Neural progenitor cell (in vitro differentiated cells): ENCODE measurements at regions not wholly inside any gene's neighbourhood (a gene's known extent, or its start where the extent isn't known, plus 50 kb on each side); places are given as distances from the start of the nearest gene placed in this dataset.

Experiments used
- DNase-seq: peaks from one replicate; pipeline ENCODE4 v3.0.0-alpha.2; 2016; ENCODE audit warnings: low spot score
- H2AFZ ChIP-seq: fragments of 200-600 bp; sonication (generic); replicated peaks from 2 replicates; pipeline ENCODE4 v1.6.1; 2016; ENCODE audit warnings: antibody characterized with exemption
- H3F3A ChIP-seq: fragments of 200-600 bp; sonication (generic); 2 replicates; pipeline ENCODE4 v1.6.1; 2016; ENCODE audit warnings: antibody characterized with exemption, low read depth
- H3K27ac ChIP-seq: fragments of 200-600 bp; sonication (generic); 2 replicates; pipeline ENCODE4 v1.5.1; 2016; ENCODE audit warnings: mild to moderate bottlenecking
- H3K27me3 ChIP-seq: fragments of 200-600 bp; sonication (generic); 2 replicates; pipeline ENCODE4 v1.6.1; 2016; ENCODE audit warnings: mild to moderate bottlenecking, moderate library complexity
- H3K36me3 ChIP-seq: fragments of 200-600 bp; sonication (generic); 2 replicates; pipeline ENCODE4 v1.5.1; 2016
- H3K4me1 ChIP-seq: fragments of 200-600 bp; sonication (generic); 2 replicates; pipeline ENCODE4 v1.6.1; 2016; ENCODE audit warnings: mixed run types
- H3K4me2 ChIP-seq: fragments of 200-600 bp; sonication (generic); 2 replicates; pipeline ENCODE4 v1.6.1; 2016
- H3K4me3 ChIP-seq: fragments of 200-600 bp; sonication (generic); 2 replicates; pipeline ENCODE4 v1.5.1; 2016
- H3K79me2 ChIP-seq: fragments of 200-600 bp; sonication (generic); 2 replicates; pipeline ENCODE4 v1.6.1; 2016; ENCODE audit warnings: low read depth
- H3K9ac ChIP-seq: fragments of 200-600 bp; sonication (generic); 2 replicates; pipeline ENCODE4 v1.6.1; 2016
- H3K9me3 ChIP-seq: fragments of 200-600 bp; sonication (generic); 2 replicates; pipeline ENCODE4 v1.5.1; 2016; ENCODE audit warnings: low read depth
- H4K20me1 ChIP-seq: fragments of 200-600 bp; sonication (generic); 2 replicates; pipeline ENCODE4 v1.6.1; 2016; ENCODE audit warnings: low read depth
- H3K27ac Mint-ChIP-seq: 3 replicates; pipeline ENCODE4 v1.8.0; 2021; ENCODE audit warnings: mixed read lengths
- H3K27me3 Mint-ChIP-seq: 2 replicates; pipeline ENCODE4 v1.8.0; 2022; ENCODE audit warnings: low read depth, mild to moderate bottlenecking, inconsistent platforms, moderate library complexity, mixed read lengths; ENCODE audit not compliant: insufficient read depth
- H3K36me3 Mint-ChIP-seq: 3 replicates; pipeline ENCODE4 v1.8.0; 2021; ENCODE audit warnings: mixed read lengths
- H3K4me1 Mint-ChIP-seq: 3 replicates; pipeline ENCODE4 v1.8.0; 2021; ENCODE audit warnings: mixed read lengths
- H3K4me3 Mint-ChIP-seq: 3 replicates; pipeline ENCODE4 v1.8.0; 2021; ENCODE audit warnings: mild to moderate bottlenecking, moderate library complexity, mixed read lengths
- H3K9me3 Mint-ChIP-seq: 3 replicates; pipeline ENCODE4 v1.8.0; 2020; ENCODE audit warnings: mixed read lengths
- EZH2 ChIP-seq: fragments of 200-600 bp; sonication (generic); IDR thresholded peaks from 2 replicates; pipeline ENCODE4 v1.6.1; 2017; ENCODE audit warnings: antibody characterized with exemption, mild to moderate bottlenecking, moderate library complexity
- EZH2phosphoT487 ChIP-seq: fragments of 200-600 bp; sonication (generic); IDR thresholded peaks from 2 replicates; pipeline ENCODE4 v1.6.1; 2017; ENCODE audit warnings: antibody characterized with exemption
- TF ChIP-seq, protein P1 (sequence below): fragments of 200-600 bp; sonication (generic); IDR thresholded peaks from 2 replicates; pipeline ENCODE4 v1.5.1; 2017; ENCODE audit warnings: antibody characterized with exemption, mild to moderate bottlenecking

GRCh38 chr16:25637236-25637635 lies 54.5 kb upstream of the HS3ST4 start:
- no peaks in the 10 kb centered on the region for H4K20me1 ChIP-seq
- Mint-ChIP-seq H3K27me3 (no peaks in the 10 kb centered on the region), H3K4me3 (no peak overlapping the region), H3K36me3 (no peaks in the 10 kb centered on the region), H3K9me3 (no peaks in the 10 kb centered on the region), H3K27ac (no peak overlapping the region), H3K4me1 (peaks cover 3% of the 10 kb centered on the region)
- H2AFZ ChIP-seq, result no peak overlapping the region
- H3K79me2 ChIP-seq, result no peaks in the 10 kb centered on the region
- no peaks in the 10 kb centered on the region for H3F3A ChIP-seq
- no peak for DNase-seq
- TF ChIP-seq, protein P1, sequence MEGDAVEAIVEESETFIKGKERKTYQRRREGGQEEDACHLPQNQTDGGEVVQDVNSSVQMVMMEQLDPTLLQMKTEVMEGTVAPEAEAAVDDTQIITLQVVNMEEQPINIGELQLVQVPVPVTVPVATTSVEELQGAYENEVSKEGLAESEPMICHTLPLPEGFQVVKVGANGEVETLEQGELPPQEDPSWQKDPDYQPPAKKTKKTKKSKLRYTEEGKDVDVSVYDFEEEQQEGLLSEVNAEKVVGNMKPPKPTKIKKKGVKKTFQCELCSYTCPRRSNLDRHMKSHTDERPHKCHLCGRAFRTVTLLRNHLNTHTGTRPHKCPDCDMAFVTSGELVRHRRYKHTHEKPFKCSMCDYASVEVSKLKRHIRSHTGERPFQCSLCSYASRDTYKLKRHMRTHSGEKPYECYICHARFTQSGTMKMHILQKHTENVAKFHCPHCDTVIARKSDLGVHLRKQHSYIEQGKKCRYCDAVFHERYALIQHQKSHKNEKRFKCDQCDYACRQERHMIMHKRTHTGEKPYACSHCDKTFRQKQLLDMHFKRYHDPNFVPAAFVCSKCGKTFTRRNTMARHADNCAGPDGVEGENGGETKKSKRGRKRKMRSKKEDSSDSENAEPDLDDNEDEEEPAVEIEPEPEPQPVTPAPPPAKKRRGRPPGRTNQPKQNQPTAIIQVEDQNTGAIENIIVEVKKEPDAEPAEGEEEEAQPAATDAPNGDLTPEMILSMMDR, result no peak
- no peak for TF ChIP-seq EZH2
- no peak for TF ChIP-seq EZH2phosphoT487
- no peaks in the 10 kb centered on the region for H3K4me1 ChIP-seq
- no peaks in the 10 kb centered on the region for H3K27me3 ChIP-seq
- H3K4me2 ChIP-seq, result no peak overlapping the region
- no peaks in the 10 kb centered on the region for H3K36me3 ChIP-seq
- H3K9me3 ChIP-seq, result no peaks in the 10 kb centered on the region
- no peak overlapping the region for H3K4me3 ChIP-seq
- no peak overlapping the region for H3K9ac ChIP-seq
- no peak overlapping the region for H3K27ac ChIP-seq

DNA sequence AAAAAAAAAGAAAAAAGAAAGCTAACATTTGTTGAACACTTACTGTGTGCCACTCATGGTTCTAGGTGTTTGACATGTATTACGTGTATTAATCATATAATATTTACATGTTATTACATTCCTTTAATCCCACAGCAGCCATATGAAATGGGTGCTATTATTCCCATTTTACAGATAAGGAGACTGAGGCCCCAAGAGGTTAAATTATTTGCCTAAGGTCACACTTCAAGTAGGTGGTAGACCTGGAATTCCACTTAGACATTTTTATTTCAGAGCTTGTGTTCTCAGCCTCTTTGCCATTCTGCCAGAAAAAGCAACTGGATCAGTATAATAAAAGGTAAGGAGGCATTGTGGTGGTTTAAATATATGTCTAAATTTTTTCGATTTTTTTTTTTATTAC lies 55.1 kb upstream of the HS3ST4 start:
- TF ChIP-seq, protein P1, result no peak
- TF ChIP-seq EZH2phosphoT487 (no peak), EZH2 (no peak)
- DNase-seq, result no peak
- H3K4me3 ChIP-seq, result no peak overlapping the region
- no peaks in the 10 kb centered on the region for H3K4me1 ChIP-seq
- H2AFZ ChIP-seq, result no peak overlapping the region
- Mint-ChIP-seq H3K36me3 (no peaks in the 10 kb centered on the region), H3K27ac (no peak overlapping the region), H3K4me3 (no peak overlapping the region), H3K4me1 (peaks cover 3% of the 10 kb centered on the region), H3K27me3 (no peaks in the 10 kb centered on the region), H3K9me3 (no peaks in the 10 kb centered on the region)
- no peak overlapping the region for H3K9ac ChIP-seq
- H3K79me2 ChIP-seq, result no peaks in the 10 kb centered on the region
- H3K9me3 ChIP-seq, result no peaks in the 10 kb centered on the region
- H3K27ac ChIP-seq, result no peak overlapping the region
- H3F3A ChIP-seq, result no peaks in the 10 kb centered on the region
- no peaks in the 10 kb centered on the region for H3K36me3 ChIP-seq
- H3K27me3 ChIP-seq, result no peaks in the 10 kb centered on the region
- H4K20me1 ChIP-seq, result no peaks in the 10 kb centered on the region
- H3K4me2 ChIP-seq, result no peak overlapping the region

GRCh38 chr16:25635454-25635853 lies 56.3 kb upstream of the HS3ST4 start:
- H3K27me3 Mint-ChIP-seq, result no peaks in the 10 kb centered on the region
- Histone ChIP-seq H3K9ac (no peak overlapping the region), H3F3A (no peaks in the 10 kb centered on the region), H3K27me3 (no peaks in the 10 kb centered on the region), H4K20me1 (no peaks in the 10 kb centered on the region), H3K9me3 (no peaks in the 10 kb centered on the region), H3K27ac (no peak overlapping the region), H3K4me3 (no peak overlapping the region), H3K4me2 (no peak overlapping the region), H2AFZ (no peak overlapping the region), H3K4me1 (no peaks in the 10 kb centered on the region), H3K79me2 (no peaks in the 10 kb centered on the region), H3K36me3 (no peaks in the 10 kb centered on the region)
- H3K9me3 Mint-ChIP-seq, result no peaks in the 10 kb centered on the region
- H3K4me1 Mint-ChIP-seq, result peaks cover 3% of the 10 kb centered on the region
- H3K27ac Mint-ChIP-seq, result no peak overlapping the region
- H3K4me3 Mint-ChIP-seq, result no peak overlapping the region
- TF ChIP-seq, protein P1, result no peak
- TF ChIP-seq EZH2 (no peak), EZH2phosphoT487 (no peak)
- no peaks in the 10 kb centered on the region for H3K36me3 Mint-ChIP-seq
- no peak for DNase-seq
